Upper lobe of right lung (tissue), 1 donor: ENCODE measurements at regions not wholly inside any gene's neighbourhood (a gene's known extent, or its start where the extent isn't known, plus 50 kb on each side); places are given as distances from the start of the nearest gene placed in this dataset.

Experiments
- ATAC-seq: fragments of 200-7000 bp; cut with Tn5 transposase; one replicate; pipeline ENCODE4 v1.9.1; 2020; ENCODE audit warnings: mild to moderate bottlenecking, moderate library complexity
- DNase-seq: peaks from one replicate; pipeline ENCODE4 v3.0.0-alpha.2; 2020
- H3K27ac ChIP-seq: fragments of 200-600 bp; one replicate; pipeline ENCODE4 v1.8.0; 2022
- H3K27me3 ChIP-seq: fragments of 200-600 bp; one replicate; pipeline ENCODE4 v1.8.0; 2022; ENCODE audit warnings: mild to moderate bottlenecking
- H3K36me3 ChIP-seq: fragments of 200-600 bp; one replicate; pipeline ENCODE4 v1.8.0; 2022
- H3K4me1 ChIP-seq: fragments of 200-600 bp; one replicate; pipeline ENCODE4 v1.8.0; 2022
- H3K4me3 ChIP-seq: fragments of 200-600 bp; one replicate; pipeline ENCODE4 v1.8.0; 2022; ENCODE audit warnings: mild to moderate bottlenecking
- H3K9me3 ChIP-seq: fragments of 200-600 bp; one replicate; pipeline ENCODE4 v1.8.0; 2022
- intact Hi-C: fragments of 100-400 bp; cut with DNase I; formaldehyde crosslinking; loops from one replicate; pipeline ENCODE4 v1.11.0; 2022
- TF ChIP-seq, protein P1 (sequence below): fragments of 200-600 bp; IDR thresholded peaks from one replicate; pipeline ENCODE4 v1.8.0; 2022; ENCODE audit warnings: antibody characterized with exemption
- donor health status: DM: no; HTN: yes; CAD: no; lungs with severe emphysema.

DNA sequence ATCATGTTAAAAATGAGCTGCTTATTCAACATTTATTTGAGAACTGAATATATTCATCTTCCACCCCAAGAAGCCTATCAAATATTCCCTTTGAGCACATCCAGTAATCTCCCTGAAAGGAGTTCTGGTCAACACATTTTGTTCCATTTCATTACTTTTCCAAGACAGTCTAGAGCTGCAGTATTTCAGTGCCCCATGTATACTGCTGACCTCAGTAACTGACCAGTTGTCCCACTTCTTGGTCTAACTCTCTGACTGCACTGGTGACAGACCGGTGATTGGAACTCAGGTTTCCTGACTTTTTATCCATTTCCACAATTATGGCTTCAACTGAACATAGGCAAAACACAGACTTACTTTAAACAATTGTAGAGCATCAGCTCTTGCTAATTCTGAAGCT lies 206.8 kb upstream of the NPSR1 start:
- Histone ChIP-seq H3K4me1 (no peaks in the 10 kb centered on the region), H3K4me3 (no peak overlapping the region), H3K27me3 (no peaks in the 10 kb centered on the region), H3K27ac (no peak overlapping the region), H3K9me3 (no peaks in the 10 kb centered on the region), H3K36me3 (no peaks in the 10 kb centered on the region)
- no peak for DNase-seq
- intact Hi-C loops = no loop called here
- TF ChIP-seq, protein P1, sequence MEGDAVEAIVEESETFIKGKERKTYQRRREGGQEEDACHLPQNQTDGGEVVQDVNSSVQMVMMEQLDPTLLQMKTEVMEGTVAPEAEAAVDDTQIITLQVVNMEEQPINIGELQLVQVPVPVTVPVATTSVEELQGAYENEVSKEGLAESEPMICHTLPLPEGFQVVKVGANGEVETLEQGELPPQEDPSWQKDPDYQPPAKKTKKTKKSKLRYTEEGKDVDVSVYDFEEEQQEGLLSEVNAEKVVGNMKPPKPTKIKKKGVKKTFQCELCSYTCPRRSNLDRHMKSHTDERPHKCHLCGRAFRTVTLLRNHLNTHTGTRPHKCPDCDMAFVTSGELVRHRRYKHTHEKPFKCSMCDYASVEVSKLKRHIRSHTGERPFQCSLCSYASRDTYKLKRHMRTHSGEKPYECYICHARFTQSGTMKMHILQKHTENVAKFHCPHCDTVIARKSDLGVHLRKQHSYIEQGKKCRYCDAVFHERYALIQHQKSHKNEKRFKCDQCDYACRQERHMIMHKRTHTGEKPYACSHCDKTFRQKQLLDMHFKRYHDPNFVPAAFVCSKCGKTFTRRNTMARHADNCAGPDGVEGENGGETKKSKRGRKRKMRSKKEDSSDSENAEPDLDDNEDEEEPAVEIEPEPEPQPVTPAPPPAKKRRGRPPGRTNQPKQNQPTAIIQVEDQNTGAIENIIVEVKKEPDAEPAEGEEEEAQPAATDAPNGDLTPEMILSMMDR = no peak
- no peak for ATAC-seq

- intact Hi-C loops = no loop called here
- ATAC-seq = no peak
These were observed 206.1 kb upstream of the NPSR1 start for GRCh38 chr7:34451923-34452322.

DNA sequence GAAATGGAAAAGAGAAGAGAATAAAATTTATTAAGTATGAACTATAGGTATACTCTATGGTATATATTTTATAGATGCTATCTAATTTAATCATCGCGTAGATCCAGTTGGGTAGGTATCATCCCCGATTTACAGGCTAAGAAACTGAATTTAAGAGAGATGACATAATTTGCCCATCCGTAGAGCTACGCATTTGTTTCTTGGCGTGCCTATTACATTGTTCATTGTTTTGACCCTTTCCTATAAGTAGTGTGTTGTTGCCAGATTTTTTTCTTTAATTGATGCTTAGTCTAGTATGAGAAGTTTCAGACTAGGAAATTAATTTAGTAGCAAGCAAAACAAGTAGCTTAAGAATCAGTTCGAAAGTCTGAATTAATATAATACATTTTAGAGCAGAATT lies 205.7 kb upstream of the NPSR1 start:
- Histone ChIP-seq H3K27me3 (no peaks in the 10 kb centered on the region), H3K27ac (no peak overlapping the region), H3K9me3 (no peaks in the 10 kb centered on the region), H3K4me3 (no peak overlapping the region), H3K4me1 (no peaks in the 10 kb centered on the region), H3K36me3 (no peaks in the 10 kb centered on the region)
- intact Hi-C loops = no loop called here
- DNase-seq (no peak), ATAC-seq (no peak)
- TF ChIP-seq, protein P1 = no peak

More at GRCh38 chr7:34451923-34452322, 206.1 kb upstream of the NPSR1 start:
- Histone ChIP-seq H3K27ac (no peak overlapping the region), H3K27me3 (no peaks in the 10 kb centered on the region), H3K4me3 (no peak overlapping the region), H3K36me3 (no peaks in the 10 kb centered on the region), H3K4me1 (no peaks in the 10 kb centered on the region), H3K9me3 (no peaks in the 10 kb centered on the region)
- no peak for DNase-seq
- TF ChIP-seq, protein P1 = no peak

- intact Hi-C loops = no loop called here
- Histone ChIP-seq H3K4me3 (no peak overlapping the region), H3K27me3 (no peaks in the 10 kb centered on the region), H3K9me3 (no peaks in the 10 kb centered on the region), H3K27ac (no peak overlapping the region), H3K36me3 (no peaks in the 10 kb centered on the region), H3K4me1 (no peaks in the 10 kb centered on the region)
- TF ChIP-seq, protein P1 = no peak
- DNase-seq (no peak), ATAC-seq (no peak)
These were observed 204.9 kb upstream of the NPSR1 start for GRCh38 chr7:34453150-34453549.

- ATAC-seq = no peak
- no peaks in the 10 kb centered on the region for H3K9me3 ChIP-seq
These were observed 203.6 kb upstream of the NPSR1 start for GRCh38 chr7:34454381-34454780.

More at GRCh38 chr7:34454381-34454780, 203.6 kb upstream of the NPSR1 start:
- H3K27me3 ChIP-seq = no peaks in the 10 kb centered on the region
- no peak for DNase-seq
- no peak overlapping the region for H3K27ac ChIP-seq
- H3K4me1 ChIP-seq = no peaks in the 10 kb centered on the region
- H3K36me3 ChIP-seq = no peaks in the 10 kb centered on the region
- TF ChIP-seq, protein P1 = no peak
- no peak overlapping the region for H3K4me3 ChIP-seq
- intact Hi-C loops = no loop called here
